Left ventricle myocardium inferior (tissue), 1 donor: ENCODE measurements at regions not wholly inside any gene's neighbourhood (a gene's known extent, or its start where the extent isn't known, plus 50 kb on each side); places are given as distances from the start of the nearest gene placed in this dataset.
"Not testable (repeated sequence)": the region's sequence is repeated elsewhere in the genome, so short reads cannot be mapped to it uniquely, and the experiment has no call there.

Experiments used
- DNase-seq: peaks from one replicate; pipeline ENCODE4 v3.0.0-alpha.2; 2020
- H3K27ac ChIP-seq: fragments of 200-600 bp; replicated peaks from 2 replicates; pipeline ENCODE4 v1.8.0; 2021
- H3K27me3 ChIP-seq: fragments of 200-600 bp; 2 replicates; pipeline ENCODE4 v1.8.0; 2021; ENCODE audit warnings: low read depth
- H3K36me3 ChIP-seq: fragments of 200-600 bp; 2 replicates; pipeline ENCODE4 v1.8.0; 2021
- H3K4me1 ChIP-seq: fragments of 200-600 bp; 2 replicates; pipeline ENCODE4 v1.8.0; 2021
- H3K4me3 ChIP-seq: fragments of 200-600 bp; 2 replicates; pipeline ENCODE4 v1.8.0; 2021; ENCODE audit warnings: mild to moderate bottlenecking, moderate library complexity
- H3K9me3 ChIP-seq: fragments of 200-600 bp; replicated peaks from 2 replicates; pipeline ENCODE4 v1.8.0; 2021
- intact Hi-C: fragments of 100-400 bp; cut with micrococcal nuclease; formaldehyde crosslinking; loops from one replicate; pipeline ENCODE4 v1.11.0; 2022
- TF ChIP-seq, protein P1 (sequence below): fragments of 200-600 bp; IDR thresholded peaks from 2 replicates; pipeline ENCODE4 v1.8.0; 2021; ENCODE audit warnings: antibody characterized with exemption, mild to moderate bottlenecking, borderline replicate concordance
- donor health status: DM: no; HTN: yes; CAD: no; lungs with severe emphysema.

- intact Hi-C loops, result no loop called here
- no peaks in the 10 kb centered on the region for H3K36me3 ChIP-seq
- no peak for DNase-seq
- peaks cover 52% of the 10 kb centered on the region for H3K27me3 ChIP-seq
- TF ChIP-seq, protein P1, sequence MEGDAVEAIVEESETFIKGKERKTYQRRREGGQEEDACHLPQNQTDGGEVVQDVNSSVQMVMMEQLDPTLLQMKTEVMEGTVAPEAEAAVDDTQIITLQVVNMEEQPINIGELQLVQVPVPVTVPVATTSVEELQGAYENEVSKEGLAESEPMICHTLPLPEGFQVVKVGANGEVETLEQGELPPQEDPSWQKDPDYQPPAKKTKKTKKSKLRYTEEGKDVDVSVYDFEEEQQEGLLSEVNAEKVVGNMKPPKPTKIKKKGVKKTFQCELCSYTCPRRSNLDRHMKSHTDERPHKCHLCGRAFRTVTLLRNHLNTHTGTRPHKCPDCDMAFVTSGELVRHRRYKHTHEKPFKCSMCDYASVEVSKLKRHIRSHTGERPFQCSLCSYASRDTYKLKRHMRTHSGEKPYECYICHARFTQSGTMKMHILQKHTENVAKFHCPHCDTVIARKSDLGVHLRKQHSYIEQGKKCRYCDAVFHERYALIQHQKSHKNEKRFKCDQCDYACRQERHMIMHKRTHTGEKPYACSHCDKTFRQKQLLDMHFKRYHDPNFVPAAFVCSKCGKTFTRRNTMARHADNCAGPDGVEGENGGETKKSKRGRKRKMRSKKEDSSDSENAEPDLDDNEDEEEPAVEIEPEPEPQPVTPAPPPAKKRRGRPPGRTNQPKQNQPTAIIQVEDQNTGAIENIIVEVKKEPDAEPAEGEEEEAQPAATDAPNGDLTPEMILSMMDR, result no peak
- H3K27ac ChIP-seq, result no peak overlapping the region
- H3K4me3 ChIP-seq, result no peak overlapping the region
- no peaks in the 10 kb centered on the region for H3K9me3 ChIP-seq
- H3K4me1 ChIP-seq, result no peaks in the 10 kb centered on the region
Observed at GRCh38 chr14:88967299-88967698, 142.8 kb downstream of the TTC8 start.

- Histone ChIP-seq H3K9me3 (no peaks in the 10 kb centered on the region), H3K4me3 (no peak overlapping the region), H3K27me3 (peaks cover 41% of the 10 kb centered on the region), H3K27ac (no peak overlapping the region), H3K36me3 (no peaks in the 10 kb centered on the region), H3K4me1 (no peaks in the 10 kb centered on the region)
- TF ChIP-seq, protein P1, result no peak
- intact Hi-C loops, result no loop called here
- no peak for DNase-seq
Observed at GRCh38 chr14:88975043-88975830, 150.8 kb downstream of the TTC8 start.

GRCh38 chr14:88975926-88976325 lies 151.5 kb downstream of the TTC8 start:
- Histone ChIP-seq H3K9me3 (peaks cover under 1% of the 10 kb centered on the region), H3K36me3 (no peaks in the 10 kb centered on the region), H3K27me3 (peaks cover 40% of the 10 kb centered on the region), H3K4me3 (no peak overlapping the region), H3K27ac (no peak overlapping the region), H3K4me1 (no peaks in the 10 kb centered on the region)
- TF ChIP-seq, protein P1, result no peak
- DNase-seq, result no peak
- intact Hi-C loops, result no loop called here

- H3K36me3 ChIP-seq, H3K4me1 ChIP-seq, intact Hi-C loops: not testable (repeated sequence)
Observed at GRCh38 chr14:88980907-88981306, 156.5 kb downstream of the TTC8 start.

GRCh38 chr14:88981948-88982347 lies 157.5 kb downstream of the TTC8 start:
- Histone ChIP-seq H3K36me3 (no peaks in the 10 kb centered on the region), H3K4me1 (no peaks in the 10 kb centered on the region), H3K27ac (no peak overlapping the region), H3K27me3 (peaks cover 50% of the 10 kb centered on the region), H3K4me3 (no peak overlapping the region), H3K9me3 (peaks cover 4% of the 10 kb centered on the region)
- no peak for DNase-seq
- TF ChIP-seq, protein P1, result no peak
- intact Hi-C loops, result no loop called here

More at GRCh38 chr14:88980907-88981306, 156.5 kb downstream of the TTC8 start:
- H3K27ac ChIP-seq, DNase-seq, H3K9me3 ChIP-seq, H3K4me3 ChIP-seq: not testable (repeated sequence)
- H3K27me3 ChIP-seq, result peaks cover 54% of the 10 kb centered on the region

DNA sequence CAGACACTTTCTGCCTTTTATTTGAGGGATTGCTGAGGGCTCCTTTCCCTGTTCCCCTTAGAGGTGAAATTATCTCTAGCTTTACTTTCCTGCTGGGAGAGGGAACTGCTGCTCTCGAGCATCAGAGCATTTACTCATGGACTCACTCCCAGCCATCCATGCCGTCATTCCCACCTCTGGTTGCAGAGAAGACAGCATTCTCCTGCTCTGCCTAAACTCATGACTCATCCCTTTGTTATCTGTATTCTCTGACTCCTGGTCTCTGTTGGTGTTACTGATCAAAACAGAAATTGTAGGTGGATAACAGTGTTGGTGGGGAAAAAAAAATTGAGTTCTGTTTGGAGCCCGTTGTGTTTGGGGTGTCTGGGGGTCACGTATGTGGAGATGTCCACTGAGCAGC lies 159.3 kb downstream of the TTC8 start:
- no peak for DNase-seq
- intact Hi-C loops, result no loop called here
- H3K36me3 ChIP-seq, result no peaks in the 10 kb centered on the region
- H3K4me1 ChIP-seq, result no peaks in the 10 kb centered on the region
- peaks cover 37% of the 10 kb centered on the region for H3K27me3 ChIP-seq
- H3K27ac ChIP-seq, result no peak overlapping the region
- TF ChIP-seq, protein P1, result no peak
- H3K4me3 ChIP-seq, result no peak overlapping the region
- H3K9me3 ChIP-seq, result peaks cover 18% of the 10 kb centered on the region
